ENCODE measurements at regions not wholly inside any gene's neighbourhood (a gene's known extent, or its start where the extent isn't known, plus 50 kb on each side); places are given as distances from the start of the nearest gene placed in this dataset.

GRCh38 chr4:120158046-120158445 lies 91.4 kb upstream of the MAD2L1 start:
- TF ChIP-seq, protein P1, sequence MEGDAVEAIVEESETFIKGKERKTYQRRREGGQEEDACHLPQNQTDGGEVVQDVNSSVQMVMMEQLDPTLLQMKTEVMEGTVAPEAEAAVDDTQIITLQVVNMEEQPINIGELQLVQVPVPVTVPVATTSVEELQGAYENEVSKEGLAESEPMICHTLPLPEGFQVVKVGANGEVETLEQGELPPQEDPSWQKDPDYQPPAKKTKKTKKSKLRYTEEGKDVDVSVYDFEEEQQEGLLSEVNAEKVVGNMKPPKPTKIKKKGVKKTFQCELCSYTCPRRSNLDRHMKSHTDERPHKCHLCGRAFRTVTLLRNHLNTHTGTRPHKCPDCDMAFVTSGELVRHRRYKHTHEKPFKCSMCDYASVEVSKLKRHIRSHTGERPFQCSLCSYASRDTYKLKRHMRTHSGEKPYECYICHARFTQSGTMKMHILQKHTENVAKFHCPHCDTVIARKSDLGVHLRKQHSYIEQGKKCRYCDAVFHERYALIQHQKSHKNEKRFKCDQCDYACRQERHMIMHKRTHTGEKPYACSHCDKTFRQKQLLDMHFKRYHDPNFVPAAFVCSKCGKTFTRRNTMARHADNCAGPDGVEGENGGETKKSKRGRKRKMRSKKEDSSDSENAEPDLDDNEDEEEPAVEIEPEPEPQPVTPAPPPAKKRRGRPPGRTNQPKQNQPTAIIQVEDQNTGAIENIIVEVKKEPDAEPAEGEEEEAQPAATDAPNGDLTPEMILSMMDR (IDR thresholded peaks at IDR 0.05), result no peak
- no peak for TF ChIP-seq POLR2A (IDR thresholded peaks at IDR 0.05)

All from right lobe of liver (tissue), 4 donors.